HPDE6-E6E7 (cell line): ENCODE measurements at regions not wholly inside any gene's neighbourhood (a gene's known extent, or its start where the extent isn't known, plus 50 kb on each side); places are given as distances from the start of the nearest gene placed in this dataset.
"Not testable (repeated sequence)": the region's sequence is repeated elsewhere in the genome, so short reads cannot be mapped to it uniquely, and the experiment has no call there.

Experiments
- DNase-seq: peaks from one replicate; pipeline ENCODE4 v3.0.0; 2011; ENCODE audit warnings: missing footprints; ENCODE audit errors: extremely low spot score

GRCh38 chr4:93888308-93888707, 59.8 kb downstream of the ATOH1 start:
- no peak for DNase-seq

GRCh38 chr4:93888768-93889167, 60.2 kb downstream of the ATOH1 start:
- DNase-seq, result no peak

- no peak for DNase-seq
Observed at GRCh38 chr4:93891244-93891643, 62.7 kb downstream of the ATOH1 start.

DNA sequence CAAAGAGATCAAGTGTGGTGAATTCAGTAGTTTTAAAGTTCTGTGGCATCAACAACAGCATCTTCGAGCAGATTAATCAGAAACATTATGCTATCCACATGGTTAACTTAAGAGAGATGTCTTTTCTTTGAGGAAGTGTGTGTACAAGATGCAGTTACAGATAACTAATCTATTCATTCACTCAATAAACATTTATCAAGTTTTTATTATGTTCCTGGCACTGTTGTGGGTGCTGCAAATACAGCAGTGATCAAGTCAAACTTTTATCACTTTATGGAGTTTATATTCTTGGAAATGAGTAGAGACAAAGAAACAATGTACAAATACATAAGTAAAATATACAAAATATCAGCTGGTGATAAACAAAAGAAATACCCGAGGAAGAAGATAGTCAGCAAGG, 66.4 kb downstream of the ATOH1 start:
- no peak for DNase-seq

GRCh38 chr4:93896516-93896915, 68.0 kb downstream of the ATOH1 start:
- DNase-seq, result no peak

DNA sequence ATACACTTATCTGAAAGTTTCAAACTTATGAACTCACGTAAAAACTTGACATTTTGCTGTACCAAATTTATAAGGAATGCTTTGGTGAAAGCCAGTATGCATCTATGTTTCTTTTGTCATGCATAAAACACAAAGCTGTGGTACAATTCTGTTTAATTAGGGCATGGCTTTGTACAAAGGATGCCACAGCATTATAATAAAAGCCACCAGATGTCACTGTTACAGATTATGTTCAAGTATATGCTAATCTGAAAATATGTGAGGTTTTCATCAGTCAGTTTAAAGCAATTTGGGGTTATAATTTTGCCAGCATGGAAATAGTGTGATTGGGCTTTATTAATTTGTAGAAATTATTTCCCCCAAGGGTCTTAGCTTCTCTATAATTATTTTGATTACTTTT, 69.0 kb downstream of the ATOH1 start:
- peak; percentile 1 for DNase-seq

DNA sequence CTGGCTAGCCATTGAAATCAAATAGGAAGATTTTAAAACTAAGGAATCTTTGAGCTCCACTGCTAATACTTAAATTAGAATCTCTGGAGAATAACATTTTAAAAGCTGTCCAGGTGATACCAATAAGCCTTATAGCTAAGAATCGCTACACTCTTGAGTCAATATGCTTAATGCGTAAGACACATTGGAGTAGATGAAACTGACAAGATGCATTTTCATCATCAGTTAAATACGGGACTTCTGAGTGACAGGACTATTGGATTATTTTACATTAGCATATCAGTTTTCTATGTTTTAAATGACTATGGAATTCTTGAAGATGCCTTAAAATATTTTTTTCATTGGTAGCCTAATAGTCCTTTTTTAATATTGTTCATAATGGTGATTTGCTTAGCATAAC, 80.2 kb downstream of the ATOH1 start:
- DNase-seq, result no peak

- DNase-seq, result no peak
Observed at GRCh38 chr4:93911671-93912070, 83.1 kb downstream of the ATOH1 start.

GRCh38 chr4:93912146-93912545, 83.6 kb downstream of the ATOH1 start:
- no peak for DNase-seq

DNA sequence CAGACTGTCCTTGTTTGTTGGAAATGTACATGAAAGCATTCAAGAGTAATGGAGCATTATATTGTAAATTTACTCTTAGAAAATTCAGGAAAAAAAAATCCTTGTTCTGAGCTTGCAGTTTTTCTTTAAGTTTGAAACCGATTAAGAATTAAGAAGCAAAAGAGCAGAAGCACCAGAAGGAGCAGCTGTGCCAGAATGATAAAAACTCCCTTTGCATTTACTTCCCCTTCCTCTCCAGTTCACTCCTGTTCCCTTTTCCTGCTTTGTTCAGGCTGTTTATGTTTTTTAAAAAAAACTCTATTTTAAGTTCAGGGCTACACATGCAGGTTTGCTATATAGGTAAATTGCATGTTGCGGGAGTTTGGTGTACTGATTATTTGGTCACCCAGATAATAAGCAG, 90.3 kb downstream of the ATOH1 start:
- DNase-seq, result no peak

DNA sequence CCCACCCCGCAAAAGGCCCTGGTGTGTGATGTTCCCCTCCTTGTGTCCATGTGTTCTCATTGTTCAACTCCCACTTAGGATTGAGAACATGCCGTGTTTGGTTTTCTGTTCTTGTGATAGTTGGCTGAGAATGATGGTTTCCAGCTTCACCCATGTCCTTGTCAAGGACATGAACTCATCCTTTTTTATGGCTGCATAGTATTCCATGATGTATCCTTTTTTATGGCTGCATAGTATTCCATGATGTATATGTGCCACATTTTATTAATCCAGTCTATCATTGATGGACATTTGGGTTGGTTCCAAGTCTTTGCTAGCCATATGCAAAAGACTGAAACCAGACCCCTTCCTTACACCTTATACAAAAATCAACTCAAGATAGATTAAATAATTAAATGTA, 95.0 kb downstream of the ATOH1 start:
- not testable (repeated sequence) for DNase-seq

GRCh38 chr4:93947286-93947685, 118.7 kb downstream of the ATOH1 start:
- no peak for DNase-seq

GRCh38 chr4:93950239-93950638, 121.7 kb downstream of the ATOH1 start:
- DNase-seq, result not testable (repeated sequence)

DNA sequence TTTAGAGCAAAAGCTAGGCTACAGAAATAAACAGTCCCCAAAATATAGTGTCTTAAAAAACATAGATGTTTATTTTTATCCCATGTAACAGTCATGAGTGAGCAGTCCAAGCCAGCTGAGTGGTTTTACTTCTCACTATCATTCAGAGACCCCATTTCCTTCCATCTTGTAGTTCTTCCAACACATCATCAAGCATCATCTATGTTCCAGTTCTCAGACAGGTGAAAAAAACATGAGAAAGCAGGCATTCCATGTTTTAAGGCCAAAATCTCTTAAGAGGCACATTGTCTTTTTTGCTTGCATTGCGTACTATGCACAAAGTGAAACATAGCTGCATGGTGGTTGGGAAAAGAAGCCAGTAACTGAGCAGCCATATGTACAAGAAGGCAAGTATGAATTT, 128.6 kb downstream of the ATOH1 start:
- no peak for DNase-seq

GRCh38 chr4:93960450-93960849, 131.9 kb downstream of the ATOH1 start:
- no peak for DNase-seq

- no peak for DNase-seq
Observed at GRCh38 chr4:93960916-93961315, 132.4 kb downstream of the ATOH1 start.

DNA sequence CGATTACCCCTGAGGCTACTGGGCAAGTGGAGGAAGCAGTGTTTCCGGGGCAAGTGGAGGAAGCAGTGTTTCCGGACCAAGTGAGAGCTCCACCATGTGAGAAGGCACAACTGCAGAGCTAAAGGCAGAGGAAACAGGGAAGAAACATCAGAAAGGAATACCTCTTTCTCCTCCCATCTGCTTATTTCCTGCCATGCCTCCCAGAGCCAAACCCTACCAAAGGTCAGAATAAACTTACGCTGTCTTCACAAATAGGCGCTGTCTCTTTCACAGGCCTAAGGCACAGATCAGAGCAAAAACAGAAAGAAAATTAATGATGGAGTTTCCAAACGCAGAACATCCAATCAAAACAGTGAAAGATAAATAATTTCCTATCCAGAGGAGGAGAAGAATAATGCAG, 153.0 kb downstream of the ATOH1 start:
- no peak for DNase-seq

DNA sequence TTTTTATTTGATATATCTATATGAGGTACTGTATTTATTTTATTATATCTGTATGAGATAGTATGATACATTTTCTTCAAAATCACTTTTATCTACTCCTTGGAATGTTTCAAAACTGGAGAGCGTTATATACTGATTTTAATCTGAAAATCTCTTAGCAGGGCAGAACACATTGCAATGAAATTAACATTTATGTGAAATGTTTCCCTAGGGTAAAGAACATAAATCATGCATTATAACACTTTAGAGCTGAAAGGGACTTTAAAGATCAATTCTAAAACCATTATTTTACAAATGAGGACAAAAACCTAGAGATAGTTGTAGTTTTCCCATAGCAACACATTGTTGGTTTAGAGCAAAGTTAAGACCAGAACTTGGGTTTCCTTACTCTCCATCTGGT, 153.7 kb downstream of the ATOH1 start:
- DNase-seq, result no peak

- DNase-seq, result no peak
Observed at GRCh38 chr4:93983140-93983539, 154.6 kb downstream of the ATOH1 start.

- DNase-seq, result no peak
Observed at GRCh38 chr4:93994175-93994994, 165.8 kb downstream of the ATOH1 start.

DNA sequence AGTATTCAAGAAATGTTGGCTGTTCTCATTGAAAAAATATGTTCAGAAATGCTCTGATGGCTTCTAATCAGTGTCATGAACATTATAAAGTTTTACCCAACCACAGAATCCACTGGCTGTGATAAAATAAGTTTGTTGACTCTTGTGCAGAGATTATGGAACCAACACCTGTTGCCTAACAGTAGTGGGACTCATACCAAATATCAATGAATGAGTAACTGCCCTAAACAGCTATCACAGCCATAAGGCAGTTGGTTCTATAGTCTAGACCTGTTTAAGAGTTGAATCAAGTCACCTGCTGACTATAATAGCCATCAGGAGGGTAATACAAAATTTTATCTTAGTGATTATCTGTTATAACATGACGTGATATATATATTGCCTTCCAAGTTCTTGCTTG, 168.3 kb downstream of the ATOH1 start:
- DNase-seq, result no peak

DNA sequence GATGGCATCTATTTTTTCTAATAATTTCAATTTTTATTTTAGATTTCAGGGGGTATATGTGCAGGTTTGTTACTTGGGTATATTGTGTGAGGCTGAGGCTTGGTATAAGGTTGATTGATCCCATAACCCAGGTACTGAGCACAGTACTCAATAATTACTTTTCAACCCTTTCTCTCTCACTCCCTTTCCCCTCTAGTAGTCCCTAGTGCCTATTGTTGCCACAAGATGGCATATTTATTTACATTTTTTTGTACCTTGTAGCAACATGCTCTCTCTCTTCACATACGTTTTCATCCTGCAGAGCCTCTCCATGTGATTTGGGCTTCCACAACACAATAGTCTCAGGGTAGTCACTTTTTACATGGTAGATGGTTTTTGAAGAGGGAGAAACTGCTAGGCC, 172.0 kb downstream of the ATOH1 start:
- no peak for DNase-seq

DNA sequence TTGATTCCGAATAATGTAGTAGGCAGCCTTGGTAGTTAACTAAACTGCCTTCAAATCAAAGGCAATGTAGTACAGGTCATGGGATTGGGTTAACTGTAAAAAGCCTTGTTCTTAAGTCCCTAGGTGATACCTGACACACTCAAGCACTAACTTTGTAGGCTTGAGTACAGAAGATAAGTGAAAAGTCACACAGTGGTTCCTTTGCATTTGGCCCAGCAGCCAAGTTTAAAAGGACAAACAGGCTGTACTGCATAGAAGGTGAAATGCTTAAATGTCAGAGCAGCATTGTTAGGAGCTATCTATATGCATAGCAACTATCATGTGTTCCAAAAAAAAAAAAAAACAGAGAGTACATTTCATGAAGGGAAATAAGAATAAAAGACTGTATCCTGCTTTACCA, 178.4 kb downstream of the ATOH1 start:
- no peak for DNase-seq

DNA sequence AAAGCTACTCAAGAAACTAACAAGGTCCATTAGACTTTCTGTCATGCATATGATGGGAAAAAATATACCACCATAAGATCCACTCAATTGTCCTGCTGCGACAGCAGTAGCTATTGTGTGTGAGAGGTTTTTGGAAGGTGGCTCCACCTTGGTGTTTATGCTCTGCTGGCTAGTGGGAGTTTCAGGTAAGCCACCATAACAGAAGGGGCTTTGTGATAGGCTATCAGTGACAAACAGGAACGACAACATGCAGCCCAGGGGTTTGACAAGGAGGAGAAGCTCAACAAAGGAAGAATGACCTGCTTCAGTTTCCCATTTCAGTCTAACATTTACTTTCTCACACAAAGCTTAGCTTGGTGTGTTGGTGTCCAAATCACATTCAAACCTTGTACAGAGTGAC, 182.6 kb downstream of the ATOH1 start:
- no peak for DNase-seq
